Stimulated activated CD8-positive, alpha-beta memory T cell treated with anti-CD3 and anti-CD28 coated beads, Interleukin-15, amount 100 ng/mL, for 48 hours (primary cell): ENCODE measurements at regions not wholly inside any gene's neighbourhood (a gene's known extent, or its start where the extent isn't known, plus 50 kb on each side); places are given as distances from the start of the nearest gene placed in this dataset.

Source experiments
- DNase-seq, 2 donors: peaks; one replicate each; pipeline ENCODE4 v3.0.0-alpha.2; 2020; ENCODE audit warnings: low read depth in 2 of 2

GRCh38 chr3:71893702-71894479 is 108.9 kb upstream of the PROK2 start:
- DNase-seq, result no peak

GRCh38 chr3:71893122-71893521 is 108.2 kb upstream of the PROK2 start:
- DNase-seq, result no peak

GRCh38 chr3:71891483-71891882 is 106.5 kb upstream of the PROK2 start:
- no peak for DNase-seq

GRCh38 chr3:71890356-71890931 is 105.5 kb upstream of the PROK2 start:
- no peak for DNase-seq

GRCh38 chr3:71887256-71887655 is 102.3 kb upstream of the PROK2 start:
- no peak for DNase-seq

GRCh38 chr3:71885006-71885405 is 100.1 kb upstream of the PROK2 start:
- no peak for DNase-seq

- no peak for DNase-seq
Observed at GRCh38 chr3:71881732-71882131, 96.8 kb upstream of the PROK2 start.

GRCh38 chr3:71881041-71881440 is 96.1 kb upstream of the PROK2 start:
- DNase-seq, result no peak

GRCh38 chr3:71879089-71879488 is 94.1 kb upstream of the PROK2 start:
- DNase-seq, result no peak

- DNase-seq, result no peak
Observed at GRCh38 chr3:71876135-71877105, 91.5 kb upstream of the PROK2 start.

- peak; percentile 59 to 65 for DNase-seq
Observed at GRCh38 chr3:71875461-71875947, 90.6 kb upstream of the PROK2 start.

- DNase-seq, result no peak
Observed at GRCh38 chr3:71874618-71875017, 89.7 kb upstream of the PROK2 start.

GRCh38 chr3:71873093-71873611 is 88.2 kb upstream of the PROK2 start:
- no peak for DNase-seq

GRCh38 chr3:71872256-71872655 is 87.3 kb upstream of the PROK2 start:
- no peak for DNase-seq

- no peak for DNase-seq
Observed at GRCh38 chr3:71870966-71871512, 86.1 kb upstream of the PROK2 start.

- DNase-seq, result no peak
Observed at GRCh38 chr3:71868876-71869275, 83.9 kb upstream of the PROK2 start.

- DNase-seq, result no peak
Observed at GRCh38 chr3:71865727-71866126, 80.8 kb upstream of the PROK2 start.

GRCh38 chr3:71863563-71864190 is 78.7 kb upstream of the PROK2 start:
- no peak for DNase-seq

GRCh38 chr3:71862371-71863140 is 77.6 kb upstream of the PROK2 start:
- DNase-seq, result no peak

GRCh38 chr3:71859123-71859519 is 74.2 kb upstream of the PROK2 start:
- DNase-seq, result no peak
